GM23338 (cell line): ENCODE measurements at regions not wholly inside any gene's neighbourhood (a gene's known extent, or its start where the extent isn't known, plus 50 kb on each side); places are given as distances from the start of the nearest gene placed in this dataset.

ENCODE experiments used
- ATAC-seq: fragments of 200-7000 bp; cut with Tn5 transposase; 3 replicates; pipeline ENCODE4 v1.9.1; 2020
- DNase-seq: peaks from one replicate; pipeline ENCODE4 v3.0.0-alpha.2; 2015; ENCODE audit warnings: low spot score
- H2AFZ ChIP-seq: fragments of 200-600 bp; sonication (generic); 2 replicates; pipeline ENCODE4 v1.8.0; 2016; ENCODE audit warnings: antibody characterized with exemption, mild to moderate bottlenecking, moderate library complexity
- H3F3A ChIP-seq: fragments of 200-600 bp; sonication (generic); replicated peaks from 2 replicates; pipeline ENCODE4 v1.8.0; 2017; ENCODE audit warnings: antibody characterized with exemption, mixed run types, low read depth
- H3K27ac ChIP-seq: fragments of 200-600 bp; sonication (generic); 2 replicates; pipeline ENCODE4 v1.6.1; 2016; ENCODE audit warnings: low read depth
- H3K27me3 ChIP-seq: fragments of 200-600 bp; sonication (generic); 2 replicates; pipeline ENCODE4 v1.8.0; 2016; ENCODE audit warnings: mild to moderate bottlenecking, mixed run types, moderate library complexity; ENCODE audit not compliant: insufficient read depth
- H3K36me3 ChIP-seq: fragments of 200-600 bp; sonication (generic); 2 replicates; pipeline ENCODE4 v1.8.0; 2016; ENCODE audit warnings: mild to moderate bottlenecking; ENCODE audit not compliant: insufficient read depth
- H3K4me1 ChIP-seq: fragments of 200-600 bp; sonication (generic); 2 replicates; pipeline ENCODE4 v1.8.0; 2016; ENCODE audit warnings: mild to moderate bottlenecking, moderate library complexity; ENCODE audit not compliant: insufficient read depth
- H3K4me2 ChIP-seq: fragments of 200-600 bp; sonication (generic); 2 replicates; pipeline ENCODE4 v1.7.1; 2017; ENCODE audit warnings: mixed run types
- H3K4me3 ChIP-seq: fragments of 200-600 bp; sonication (generic); 2 replicates; pipeline ENCODE4 v1.6.1; 2016; ENCODE audit warnings: mixed run types
- H3K79me2 ChIP-seq: fragments of 200-600 bp; sonication (generic); replicated peaks from 2 replicates; pipeline ENCODE4 v1.8.0; 2017; ENCODE audit warnings: mild to moderate bottlenecking; ENCODE audit not compliant: insufficient read depth
- H3K9me2 ChIP-seq: fragments of 200-600 bp; sonication (generic); 2 replicates; pipeline ENCODE4 v1.8.0; 2017; ENCODE audit not compliant: insufficient read depth
- H4K20me1 ChIP-seq: fragments of 200-600 bp; sonication (generic); replicated peaks from 2 replicates; pipeline ENCODE4 v1.8.0; 2017; ENCODE audit warnings: mild to moderate bottlenecking; ENCODE audit not compliant: insufficient read depth
- H3K27ac Mint-ChIP-seq: 2 replicates; pipeline ENCODE4 v1.8.0; 2020; ENCODE audit warnings: inconsistent platforms, mild to moderate bottlenecking, moderate library complexity, mixed read lengths
- H3K27me3 Mint-ChIP-seq: 3 replicates; pipeline ENCODE4 v1.8.0; 2022; ENCODE audit warnings: low read depth, mild to moderate bottlenecking, moderate library complexity, mixed read lengths, inconsistent platforms; ENCODE audit not compliant: insufficient read depth, poor library complexity
- H3K36me3 Mint-ChIP-seq: 3 replicates; pipeline ENCODE4 v1.8.0; 2021; ENCODE audit warnings: low read depth, mild to moderate bottlenecking, inconsistent platforms, moderate library complexity, mixed read lengths
- H3K4me1 Mint-ChIP-seq: 3 replicates; pipeline ENCODE4 v1.8.0; 2020; ENCODE audit warnings: mild to moderate bottlenecking, inconsistent platforms, mixed read lengths
- H3K4me3 Mint-ChIP-seq: 3 replicates; pipeline ENCODE4 v1.8.0; 2021; ENCODE audit warnings: moderate library complexity, mild to moderate bottlenecking, inconsistent platforms, mixed read lengths
- H3K9me3 Mint-ChIP-seq: 3 replicates; pipeline ENCODE4 v1.8.0; 2020; ENCODE audit warnings: moderate library complexity, mild to moderate bottlenecking, inconsistent platforms, mixed read lengths
- CREB1 ChIP-seq: fragments of 250-450 bp; sonication (Bioruptor Pico); IDR thresholded peaks from 2 replicates; pipeline ENCODE4 v1.5.0; 2020; ENCODE audit warnings: low read depth, mild to moderate bottlenecking, moderate library complexity
- CTCF ChIP-seq, 2 experiments: fragments of 200-600 bp in 1 of 2; sonication (generic) in 1 of 2; conservative IDR thresholded peaks; 2 replicates each; pipeline versions ENCODE4 v1.5.1 to v1.6.1; 2016 to 2017; ENCODE audit warnings: antibody characterized with exemption in 2 of 2, low read depth in 2 of 2, mild to moderate bottlenecking in 2 of 2, moderate library complexity in 1 of 2
- EZH2 ChIP-seq: fragments of 200-600 bp; sonication (generic); IDR thresholded peaks from one replicate; pipeline ENCODE4 v1.8.0; 2017; ENCODE audit warnings: antibody characterized with exemption, mild to moderate bottlenecking, low read depth; ENCODE audit not compliant: unreplicated experiment
- JUNB ChIP-seq: IDR thresholded peaks from one replicate; pipeline ENCODE4 v1.6.1; 2016; ENCODE audit warnings: antibody characterized with exemption; ENCODE audit not compliant: unreplicated experiment
- NANOG ChIP-seq: IDR thresholded peaks from 2 replicates; pipeline ENCODE4 v1.6.1; 2016; ENCODE audit warnings: antibody characterized with exemption, borderline replicate concordance
- POLR2AphosphoS5 ChIP-seq: IDR thresholded peaks from 2 replicates; pipeline ENCODE4 v1.6.1; 2016; ENCODE audit warnings: antibody characterized with exemption, low read depth
- REST ChIP-seq: IDR thresholded peaks from one replicate; pipeline ENCODE4 v1.6.1; 2018; ENCODE audit warnings: antibody characterized with exemption; ENCODE audit not compliant: unreplicated experiment
- STAT1 ChIP-seq: IDR thresholded peaks from one replicate; pipeline ENCODE4 v1.6.1; 2016; ENCODE audit warnings: antibody characterized with exemption; ENCODE audit not compliant: unreplicated experiment
- ZNF114 ChIP-seq: fragments of 250-450 bp; sonication (Bioruptor Pico); IDR thresholded peaks from 2 replicates; pipeline ENCODE4 v1.5.0; 2020; ENCODE audit warnings: mild to moderate bottlenecking, moderate library complexity
- ZNF331 ChIP-seq: fragments of 250-450 bp; sonication (Bioruptor Pico); IDR thresholded peaks from 2 replicates; pipeline ENCODE4 v1.5.0; 2020; ENCODE audit warnings: low read depth, mild to moderate bottlenecking, moderate library complexity
- ZNF462 ChIP-seq: fragments of 250-450 bp; sonication (Bioruptor Pico); IDR thresholded peaks from 2 replicates; pipeline ENCODE4 v1.5.0; 2020; ENCODE audit warnings: mild to moderate bottlenecking, moderate library complexity
- TF ChIP-seq, protein P1 (sequence below): IDR thresholded peaks from 2 replicates; pipeline ENCODE4 v1.6.1; 2016; ENCODE audit warnings: antibody characterized with exemption

- DNase-seq (no peak), ATAC-seq (no peak)
- Histone ChIP-seq H3K4me2 (no peak overlapping the region), H3K36me3 (no peaks in the 10 kb centered on the region), H3F3A (no peaks in the 10 kb centered on the region), H3K79me2 (no peaks in the 10 kb centered on the region), H3K4me3 (no peak overlapping the region), H4K20me1 (no peaks in the 10 kb centered on the region), H3K9me2 (no peaks in the 10 kb centered on the region), H2AFZ (no peak overlapping the region), H3K27ac (no peak overlapping the region), H3K27me3 (no peaks in the 10 kb centered on the region), H3K4me1 (no peaks in the 10 kb centered on the region)
- Mint-ChIP-seq H3K36me3 (no peaks in the 10 kb centered on the region), H3K4me3 (no peak overlapping the region), H3K9me3 (no peaks in the 10 kb centered on the region; the same call in 2 of the 3 replicates), H3K27ac (no peak overlapping the region), H3K4me1 (no peaks in the 10 kb centered on the region), H3K27me3 (no peaks in the 10 kb centered on the region)
- TF ChIP-seq STAT1: no peak
- TF ChIP-seq CTCF (conservative IDR thresholded peaks at IDR 0.05; ENCODE audit: low read depth in 2 of 2): no peak
- TF ChIP-seq JUNB: no peak
- no peak for TF ChIP-seq REST
- no peak for TF ChIP-seq NANOG
- TF ChIP-seq, protein P1, sequence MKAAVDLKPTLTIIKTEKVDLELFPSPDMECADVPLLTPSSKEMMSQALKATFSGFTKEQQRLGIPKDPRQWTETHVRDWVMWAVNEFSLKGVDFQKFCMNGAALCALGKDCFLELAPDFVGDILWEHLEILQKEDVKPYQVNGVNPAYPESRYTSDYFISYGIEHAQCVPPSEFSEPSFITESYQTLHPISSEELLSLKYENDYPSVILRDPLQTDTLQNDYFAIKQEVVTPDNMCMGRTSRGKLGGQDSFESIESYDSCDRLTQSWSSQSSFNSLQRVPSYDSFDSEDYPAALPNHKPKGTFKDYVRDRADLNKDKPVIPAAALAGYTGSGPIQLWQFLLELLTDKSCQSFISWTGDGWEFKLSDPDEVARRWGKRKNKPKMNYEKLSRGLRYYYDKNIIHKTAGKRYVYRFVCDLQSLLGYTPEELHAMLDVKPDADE: no peak
- TF ChIP-seq ZNF114 (CRISPR knock-in tag): no peak
- TF ChIP-seq ZNF331 (CRISPR knock-in tag): no peak
- TF ChIP-seq ZNF462 (CRISPR knock-in tag): no peak
- no peak for TF ChIP-seq CREB1 (CRISPR knock-in tag)
- no peak for TF ChIP-seq POLR2AphosphoS5
- no peak for TF ChIP-seq EZH2
Measured at GRCh38 chr1:79530055-79530454, 523.5 kb upstream of the ADGRL4 start.
